HG03095 (cell line): ENCODE measurements at regions not wholly inside any gene's neighbourhood (a gene's known extent, or its start where the extent isn't known, plus 50 kb on each side); places are given as distances from the start of the nearest gene placed in this dataset.

ENCODE experiments used
- ATAC-seq: cut with Tn5 transposase; IDR thresholded peaks from one replicate; pipeline ENCODE4 v1.9.1; 2021; ENCODE audit warnings: moderate library complexity; ENCODE audit not compliant: unreplicated experiment

DNA sequence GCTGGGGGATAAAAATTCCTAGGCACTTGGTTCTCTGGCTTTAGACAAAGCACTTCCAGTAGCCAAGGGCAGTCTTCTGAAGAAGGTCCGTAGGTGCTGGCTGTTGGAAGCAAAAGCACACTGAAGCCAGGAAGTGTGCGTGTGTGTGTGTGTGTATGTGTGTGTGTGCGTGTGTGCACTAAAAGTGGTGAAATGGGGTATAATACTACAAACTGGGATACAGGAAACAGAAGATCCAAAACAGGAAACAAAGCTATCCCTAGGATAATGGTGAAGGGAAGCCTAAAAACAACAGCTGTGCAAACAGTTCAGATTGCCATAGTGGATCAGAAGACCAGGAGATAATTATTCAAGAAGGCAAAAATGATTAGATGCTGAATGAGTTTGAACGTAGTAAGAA, 103.4 kb downstream of the IL20RB start:
- ATAC-seq: no peak

DNA sequence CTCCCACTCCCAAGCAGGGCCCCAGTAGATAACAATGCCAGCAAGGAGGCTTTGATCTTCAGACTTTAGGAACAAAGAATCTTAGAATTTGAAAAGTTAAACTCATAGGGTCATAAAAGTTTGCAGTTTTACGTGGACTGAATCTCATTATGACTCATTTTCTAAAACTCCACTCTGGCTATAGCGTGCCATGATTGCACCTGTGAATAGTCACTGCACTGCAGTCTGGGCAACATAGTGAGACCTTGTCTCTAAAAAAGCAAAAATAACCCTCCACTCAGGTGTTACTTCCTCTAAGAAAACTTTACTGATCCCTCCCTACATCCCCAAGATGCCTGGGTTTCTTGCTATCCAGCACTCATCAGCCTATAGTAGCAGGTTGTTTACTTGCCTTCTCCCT, 104.5 kb downstream of the IL20RB start:
- peak; percentile 84 for ATAC-seq

DNA sequence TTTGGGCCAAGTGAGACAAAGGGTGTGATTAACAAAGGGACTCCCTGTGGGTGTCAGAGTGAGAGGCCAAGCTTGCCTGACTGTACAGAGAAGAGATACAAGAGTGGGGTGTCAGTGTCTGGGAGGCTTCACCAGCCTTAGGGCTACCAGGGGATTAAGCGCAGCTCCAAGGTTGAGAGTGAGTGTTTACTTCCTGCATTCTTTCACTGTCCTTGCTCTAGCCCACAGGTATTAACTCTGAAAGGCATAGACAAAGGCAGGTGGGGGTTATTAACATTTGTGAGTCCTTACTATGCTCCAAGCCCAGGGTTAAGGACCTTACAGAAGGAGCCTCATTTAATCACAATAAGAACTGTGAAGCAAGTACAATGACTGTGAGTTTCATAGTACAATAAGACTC, 107.6 kb downstream of the IL20RB start:
- ATAC-seq: no peak

DNA sequence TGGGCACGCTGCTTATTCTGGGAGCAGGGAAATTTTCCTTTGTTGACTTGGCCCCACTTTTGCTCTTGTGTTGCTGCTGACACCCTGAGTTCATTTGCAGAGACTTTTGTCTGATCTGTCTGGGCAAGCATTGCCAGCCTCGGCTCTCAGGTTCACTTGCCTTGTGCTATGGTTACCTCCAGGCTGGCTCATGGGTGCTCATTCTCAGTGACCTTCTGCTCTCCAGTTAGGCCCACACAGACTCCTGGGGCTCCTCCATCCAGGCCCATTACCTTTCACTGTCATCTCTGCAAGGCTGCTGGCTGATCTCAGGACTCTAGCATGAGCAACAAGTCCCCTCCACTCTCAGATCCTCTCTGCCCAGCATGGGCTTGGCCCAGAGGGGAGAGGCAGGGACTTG, 108.3 kb downstream of the IL20RB start:
- ATAC-seq: no peak

DNA sequence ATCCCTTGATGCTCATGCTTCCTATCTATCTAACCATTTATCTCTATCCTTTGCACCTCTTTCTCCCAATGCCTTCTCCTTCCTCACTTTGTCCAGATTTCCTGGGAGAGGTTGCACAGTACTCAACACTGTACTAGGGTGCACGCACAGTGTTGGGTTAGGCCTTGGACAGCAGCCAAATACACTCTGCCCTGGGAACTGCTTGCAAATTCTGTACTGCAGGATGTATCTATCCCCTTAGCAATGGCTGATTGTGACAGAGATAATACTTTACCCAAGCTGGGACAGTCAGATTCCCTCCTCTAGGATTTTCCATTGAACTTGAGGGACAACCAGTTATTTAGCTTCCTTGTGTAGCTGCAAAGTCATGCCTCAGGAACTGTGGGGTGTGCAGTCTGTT, 113.3 kb downstream of the IL20RB start:
- ATAC-seq: no peak

DNA sequence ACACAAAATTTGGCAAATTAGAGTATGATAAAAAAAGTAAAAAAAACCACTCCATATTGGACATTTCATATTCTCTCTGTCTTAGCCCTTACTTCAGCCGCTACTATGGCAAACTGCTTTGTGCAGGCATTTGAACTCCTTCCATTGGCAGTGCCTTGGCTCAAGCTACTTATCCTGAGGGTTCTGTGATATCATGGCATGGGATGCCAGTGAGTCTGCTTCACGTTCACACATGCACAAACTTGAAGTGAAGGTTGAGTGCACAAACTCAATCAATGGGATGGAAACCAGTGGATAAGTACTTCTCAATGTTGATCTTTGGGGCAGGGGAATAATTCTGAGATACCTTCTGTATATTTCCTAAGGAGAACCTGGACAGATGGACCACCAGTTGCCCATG, 117.2 kb downstream of the IL20RB start:
- ATAC-seq: no peak

DNA sequence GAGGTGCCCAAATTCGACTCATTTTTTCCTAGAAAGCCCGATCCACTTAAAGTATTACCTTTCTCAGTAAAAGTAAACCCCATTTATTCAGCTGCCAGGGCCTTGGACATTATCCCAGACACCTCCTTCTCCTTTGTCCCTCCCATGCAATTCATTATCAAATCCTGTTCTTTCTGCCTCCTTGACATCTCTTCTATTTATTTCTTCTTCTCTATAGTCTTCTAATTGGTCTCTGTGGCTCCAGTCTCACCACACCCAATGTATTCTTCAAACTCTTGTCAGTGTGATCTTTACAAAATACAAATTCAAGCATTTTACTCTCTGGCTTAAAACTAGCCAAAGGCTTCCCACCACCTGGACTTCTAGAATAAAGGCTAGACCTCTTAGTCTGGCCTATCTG, 120.3 kb downstream of the IL20RB start:
- ATAC-seq: no peak

DNA sequence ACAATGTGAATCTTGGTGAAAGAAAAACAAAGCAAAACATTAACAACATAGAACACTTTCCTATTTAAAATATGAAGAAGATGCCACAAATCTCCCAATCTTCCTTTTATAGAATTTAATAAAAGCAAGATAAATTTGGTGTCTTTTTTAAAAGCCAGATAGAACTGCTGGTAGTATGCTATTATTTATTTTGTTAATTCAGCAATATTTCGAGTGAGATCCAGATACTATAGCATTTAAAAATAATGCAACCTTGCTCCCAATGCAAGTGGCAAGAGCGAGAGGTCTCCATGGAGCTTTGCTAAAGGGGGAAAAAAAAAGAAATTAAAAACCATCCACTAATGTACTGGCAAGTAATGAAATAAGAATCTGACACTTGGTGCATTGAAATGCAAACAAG, 121.8 kb downstream of the IL20RB start:
- no peak for ATAC-seq

DNA sequence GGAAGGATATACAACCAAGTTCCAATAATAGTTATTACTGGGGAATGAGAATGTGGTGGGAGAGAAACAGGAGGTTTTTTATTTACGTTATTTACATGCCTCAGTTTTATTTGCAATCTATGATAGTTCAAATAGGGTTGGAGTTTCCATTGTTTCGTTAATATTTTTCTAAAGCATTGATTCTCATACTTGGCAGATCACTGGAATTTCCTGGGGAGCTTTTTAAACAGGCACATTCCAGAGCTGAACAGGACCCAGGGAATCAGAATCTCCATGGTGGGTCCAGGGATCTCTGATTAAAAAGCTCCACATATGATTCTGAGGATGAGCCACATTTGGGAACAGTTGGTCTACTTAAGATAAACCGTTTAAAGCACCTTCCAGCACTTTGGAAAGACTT, 123.9 kb downstream of the IL20RB start:
- ATAC-seq: no peak

DNA sequence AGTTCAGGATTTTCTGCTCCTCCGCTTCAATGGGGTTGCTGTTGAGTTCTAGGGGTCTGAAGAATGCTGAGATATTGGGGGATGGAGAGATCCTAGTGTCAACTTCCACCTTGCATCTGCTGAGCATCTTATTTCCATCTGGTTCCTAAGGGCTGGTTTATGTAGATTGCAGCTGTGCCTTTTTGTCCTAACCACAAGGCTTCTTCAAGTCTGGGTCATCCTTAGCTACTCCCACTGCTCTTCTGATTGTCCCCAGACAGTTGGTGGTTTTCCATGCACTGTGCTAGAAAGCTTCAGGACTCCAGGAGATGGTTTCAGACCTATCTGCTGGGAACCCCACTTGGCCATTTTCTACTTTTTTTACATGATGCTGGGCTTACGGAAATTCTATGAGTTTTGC, 125.0 kb downstream of the IL20RB start:
- no peak for ATAC-seq

DNA sequence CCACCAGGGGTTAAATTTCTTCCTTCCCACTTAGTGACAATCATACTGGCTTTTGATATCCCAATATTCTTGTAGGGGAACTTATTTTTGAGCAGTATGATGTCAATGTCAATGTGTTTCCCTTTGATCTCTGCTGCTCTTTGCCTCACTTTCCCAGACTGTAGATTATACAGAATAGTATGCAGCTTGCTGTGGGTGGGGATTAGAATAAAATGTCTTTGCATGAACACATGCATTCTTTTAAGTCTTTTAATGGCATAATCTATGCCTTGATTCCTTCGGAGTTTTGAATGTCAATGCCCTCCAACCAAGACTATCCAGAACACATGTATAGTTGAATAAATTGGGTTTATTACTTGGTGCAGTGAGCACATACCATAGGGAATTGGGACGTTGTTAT, 125.5 kb downstream of the IL20RB start:
- ATAC-seq: no peak

DNA sequence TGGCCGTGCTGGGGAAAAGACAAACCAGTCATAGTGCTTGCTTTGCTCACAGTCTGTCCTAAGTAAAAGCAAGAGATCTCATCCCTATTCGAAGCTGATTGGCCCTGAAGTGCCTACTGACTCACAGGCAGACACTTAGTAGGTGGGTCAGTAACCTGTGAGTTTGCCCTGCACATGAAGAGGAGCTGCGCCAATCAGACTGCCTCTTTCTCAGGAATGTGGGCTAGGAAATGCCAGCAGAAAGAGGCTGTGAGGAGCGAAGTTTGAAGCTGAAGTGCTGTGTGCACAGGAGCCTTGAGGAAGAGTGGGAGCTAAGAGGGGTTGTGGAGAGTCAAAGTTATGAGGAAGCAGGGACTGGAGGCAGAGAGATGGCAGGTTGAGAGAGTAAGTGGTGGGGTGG, 126.8 kb downstream of the IL20RB start:
- ATAC-seq: no peak

DNA sequence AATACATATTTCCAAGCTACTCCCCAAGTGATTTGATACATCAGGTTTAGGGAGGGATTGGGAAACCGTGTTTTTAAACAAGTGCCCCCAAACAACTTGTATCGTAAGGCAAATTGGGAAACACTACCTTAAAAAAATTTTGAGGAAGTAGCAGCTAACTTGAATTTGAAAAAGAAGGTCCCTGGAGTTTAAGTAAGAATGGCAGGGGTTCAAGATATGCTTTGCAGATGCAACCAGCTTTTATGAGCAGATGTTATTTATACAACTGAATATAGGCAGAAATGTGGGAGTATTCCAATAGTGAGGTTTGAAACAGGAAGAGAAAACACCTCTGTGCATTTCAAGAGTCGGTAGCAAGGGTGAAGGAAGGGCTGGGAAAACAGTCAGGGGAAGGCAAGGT, 139.6 kb downstream of the IL20RB start:
- ATAC-seq: no peak

DNA sequence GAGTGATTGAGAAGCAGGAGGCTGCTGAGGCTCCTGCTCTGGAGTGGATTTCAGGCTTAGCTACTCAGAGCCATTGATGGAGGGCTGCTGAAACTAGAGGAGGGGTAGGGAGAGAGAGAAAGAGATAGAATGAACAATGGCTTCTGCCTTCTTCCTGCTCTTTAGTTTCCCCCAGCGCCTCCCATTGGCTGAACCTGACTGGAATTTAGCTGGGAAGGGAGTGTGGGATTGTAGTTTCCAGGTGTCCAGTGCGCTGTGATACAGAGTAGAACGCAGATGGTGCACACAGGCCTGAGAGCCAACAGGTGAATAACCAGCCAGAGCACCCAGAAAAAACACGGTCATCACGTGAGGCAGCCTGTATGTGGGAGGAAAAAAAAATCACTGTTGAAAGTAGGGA, 140.1 kb downstream of the IL20RB start:
- no peak for ATAC-seq

DNA sequence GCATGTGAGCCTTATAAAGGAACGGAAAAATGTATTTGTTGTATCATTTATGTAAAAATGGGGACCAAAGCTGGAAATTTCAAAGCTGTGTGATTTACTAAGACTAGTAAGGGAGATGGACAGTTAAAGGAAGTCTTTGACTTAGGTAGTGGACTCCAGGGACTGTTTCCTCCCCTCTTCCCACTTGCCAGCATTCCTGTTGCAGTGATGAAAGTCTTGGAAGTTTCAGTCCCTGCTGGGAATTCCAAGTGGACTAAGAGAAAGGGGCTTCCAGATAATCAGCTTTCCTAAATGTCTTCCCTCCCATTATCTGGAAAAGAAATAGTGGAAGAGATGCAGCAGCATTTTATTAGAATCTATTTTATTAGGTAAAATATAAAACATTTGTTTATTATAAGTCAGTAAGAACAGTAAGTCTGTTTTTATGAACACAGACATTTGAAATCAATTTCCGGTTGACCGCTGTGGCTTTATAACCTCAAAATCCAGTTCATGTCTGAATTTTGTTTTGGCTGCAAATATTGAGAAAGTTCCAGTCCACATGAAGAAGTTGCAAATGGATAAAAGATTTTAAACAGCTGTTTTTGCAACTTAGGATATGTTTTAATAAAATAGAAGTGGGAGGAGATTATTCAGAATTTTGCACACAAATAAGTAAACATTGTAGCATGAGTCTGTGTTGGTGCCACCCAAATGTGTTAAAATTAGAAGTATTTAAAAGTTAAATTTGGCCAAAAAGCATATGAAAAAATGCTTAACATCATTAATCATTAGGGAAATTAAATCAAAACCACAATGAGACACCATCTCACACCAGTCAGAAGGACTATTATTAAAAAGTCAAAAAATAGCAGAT, 141.8 kb downstream of the IL20RB start:
- no peak for ATAC-seq

DNA sequence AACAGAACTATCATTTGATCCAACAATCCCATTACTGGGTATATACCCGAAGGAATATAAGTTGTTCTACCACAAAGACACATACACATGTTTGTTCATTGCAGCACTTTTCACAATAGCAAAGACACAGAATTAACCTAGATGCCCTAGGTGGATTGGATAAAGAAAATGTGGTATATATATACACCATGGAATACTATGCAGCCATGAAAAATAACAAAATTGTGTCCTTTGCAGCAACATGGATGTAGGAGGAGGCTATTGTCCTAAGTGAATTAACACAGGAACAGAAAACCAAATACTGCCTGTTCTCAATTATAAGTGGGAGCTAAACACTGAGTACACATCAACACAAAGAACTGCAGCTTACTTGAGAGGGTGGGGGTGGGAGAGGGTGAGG, 142.5 kb downstream of the IL20RB start:
- ATAC-seq: no peak

DNA sequence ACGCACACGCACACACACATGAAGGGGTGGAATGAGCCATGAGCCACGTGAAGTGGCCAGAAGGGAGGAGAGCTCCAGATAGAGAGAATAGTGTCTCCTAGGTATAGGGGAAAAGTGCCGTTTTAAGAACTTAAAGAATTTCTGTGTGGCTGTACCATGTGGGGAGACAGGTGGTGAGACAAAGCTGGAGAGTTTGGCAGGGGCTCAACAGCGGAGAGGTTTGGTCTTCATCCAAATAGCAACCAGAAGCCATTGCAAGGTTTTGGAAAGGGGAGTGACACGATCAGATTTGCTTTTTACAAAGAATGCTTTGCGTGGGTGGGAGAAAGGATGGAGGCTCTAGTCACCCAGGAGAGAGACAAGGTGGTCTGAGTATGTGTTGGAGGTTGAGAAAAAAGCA, 146.0 kb downstream of the IL20RB start:
- ATAC-seq: no peak

DNA sequence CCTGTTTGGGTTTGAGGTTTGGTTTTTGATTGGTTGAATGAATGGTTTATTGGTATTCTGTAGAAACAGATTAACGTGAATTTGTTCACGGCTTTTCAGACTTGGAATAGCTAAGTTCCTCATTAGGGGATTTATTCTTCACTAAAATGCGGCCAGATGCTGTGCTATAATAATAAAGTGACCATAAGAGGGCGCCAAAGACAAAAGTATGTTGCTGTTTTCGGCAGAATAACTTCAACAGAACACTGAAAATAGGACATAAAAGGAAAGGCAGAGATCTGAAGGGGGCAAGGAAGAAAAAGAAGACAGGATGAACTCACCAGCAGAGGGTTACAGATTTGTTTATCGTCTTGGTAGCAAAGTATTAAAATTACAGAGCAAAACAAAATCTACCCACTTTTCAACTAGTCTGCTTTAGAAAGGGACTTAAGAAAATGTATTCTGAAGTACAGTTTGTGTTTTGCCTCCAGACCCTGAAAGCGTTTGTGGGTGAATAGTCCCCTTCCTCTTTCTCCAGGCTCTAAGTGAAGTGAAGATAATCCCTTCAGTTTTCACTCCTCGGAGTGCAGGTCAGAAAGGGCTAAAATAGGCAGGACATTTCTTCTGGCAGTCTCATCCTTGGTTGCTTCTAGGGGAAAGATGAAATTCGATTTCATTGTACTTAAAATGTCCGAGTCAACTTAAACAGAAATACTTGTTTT, 147.6 kb downstream of the IL20RB start:
- peak; percentile 57 for ATAC-seq

DNA sequence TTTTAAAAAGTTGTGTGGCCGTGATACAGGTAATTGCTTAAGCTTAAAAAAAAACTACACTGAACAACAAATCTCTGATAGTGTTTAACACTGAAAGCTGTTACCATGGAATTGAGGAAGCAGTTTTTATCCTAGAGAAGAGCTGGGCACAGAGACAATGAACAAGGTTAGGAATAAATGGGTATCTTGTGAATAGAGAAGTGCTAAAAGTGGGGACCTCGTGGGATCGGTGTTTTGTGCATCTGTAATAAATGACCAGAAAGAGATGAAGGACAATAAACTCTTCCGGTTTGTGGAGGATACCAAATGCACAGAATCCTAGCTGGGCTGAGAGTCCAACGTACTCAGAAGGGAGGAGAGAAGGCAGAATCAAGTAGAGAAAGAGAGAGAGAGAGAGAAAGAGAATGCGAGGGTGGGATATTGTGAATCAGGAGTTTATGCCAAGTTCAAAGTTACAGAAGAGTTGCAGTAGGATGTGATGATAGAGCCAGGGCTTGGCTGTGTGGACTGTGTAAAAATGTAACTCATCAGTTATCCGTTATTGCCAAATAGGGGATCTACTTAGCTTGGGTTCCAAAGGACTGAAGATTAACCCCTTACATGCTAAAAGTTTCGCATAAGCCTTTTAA, 148.9 kb downstream of the IL20RB start:
- no peak for ATAC-seq

DNA sequence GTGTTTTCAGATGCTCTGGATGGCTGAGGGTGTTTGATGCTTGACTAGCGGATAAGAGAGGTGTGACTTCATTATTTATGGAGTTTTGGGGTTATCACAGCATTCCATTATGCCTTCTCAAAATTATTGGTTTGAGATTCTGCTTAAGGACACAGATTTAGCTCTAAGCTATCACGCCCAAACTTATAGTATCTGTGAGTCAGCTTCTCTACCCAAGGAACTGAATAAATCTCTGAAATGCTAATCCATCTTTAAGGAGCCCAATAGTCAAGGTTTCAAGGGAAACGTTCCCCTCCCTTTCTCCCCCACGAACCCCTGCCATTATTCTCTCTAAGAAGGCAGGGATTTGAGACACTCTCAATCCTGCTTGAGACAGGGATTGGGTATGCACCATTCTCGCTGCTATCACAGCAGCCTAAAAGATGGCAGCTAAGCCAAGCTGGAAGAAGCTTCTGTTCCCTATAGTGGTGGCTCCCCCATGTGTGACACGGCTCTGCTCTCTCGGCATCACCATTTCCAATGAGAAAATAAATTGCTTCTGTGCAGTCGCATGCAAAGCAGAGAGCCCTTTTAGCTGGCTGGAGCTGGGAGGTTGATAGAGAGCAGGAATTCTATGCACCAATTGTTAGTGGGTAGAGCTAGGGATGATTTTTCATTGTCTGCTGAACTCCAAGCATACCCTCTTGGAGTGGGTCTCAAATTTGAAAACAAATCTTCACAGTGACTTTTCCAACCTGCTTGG, 151.1 kb downstream of the IL20RB start:
- no peak for ATAC-seq

DNA sequence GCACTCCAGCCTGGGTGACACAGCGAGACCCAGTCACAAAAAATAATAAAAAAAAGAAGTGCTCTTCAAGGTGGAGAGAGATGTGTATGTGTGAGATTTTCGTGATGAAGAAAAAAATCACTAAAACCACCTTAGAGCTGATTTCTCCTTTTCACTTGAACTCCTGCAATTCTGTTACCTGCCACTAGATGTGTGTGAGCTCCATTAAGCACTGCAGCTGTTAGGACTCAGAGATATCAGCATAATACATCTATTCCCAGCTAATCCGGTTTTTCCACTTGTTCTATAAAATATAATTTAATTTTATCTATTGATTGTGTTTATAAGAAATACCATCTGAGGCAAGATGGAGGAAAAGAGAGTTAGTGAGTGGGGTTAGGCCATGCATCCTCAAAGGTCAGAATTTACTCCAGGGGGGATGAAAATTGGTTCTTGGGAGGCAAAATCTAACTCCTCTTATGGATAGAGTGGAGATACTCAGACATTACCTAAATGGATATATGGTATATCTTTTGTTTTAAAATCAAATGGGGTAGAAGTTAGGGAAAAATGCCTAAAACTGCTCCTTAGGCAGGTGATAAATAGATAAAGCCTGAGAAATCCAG, 152.7 kb downstream of the IL20RB start:
- ATAC-seq: no peak
